K562 (cell line): ENCODE measurements at regions not wholly inside any gene's neighbourhood (a gene's known extent, or its start where the extent isn't known, plus 50 kb on each side); places are given as distances from the start of the nearest gene placed in this dataset.

Experiments
- DPF2 ChIP-seq: fragments of 450-650 bp; IDR thresholded peaks from 2 replicates; pipeline ENCODE4 v1.6.1; 2016
- E2F3 ChIP-seq: fragments of 250-450 bp; sonication (Bioruptor Pico); IDR thresholded peaks from 2 replicates; pipeline ENCODE4 v1.4.0; 2020; ENCODE audit warnings: mild to moderate bottlenecking
- EZH2 ChIP-seq: IDR thresholded peaks from 2 replicates; pipeline ENCODE4 v1.6.1; 2012; ENCODE audit warnings: low read depth, mild to moderate bottlenecking, inconsistent platforms, low read length, borderline replicate concordance
- HDAC8 ChIP-seq: fragments of 450-650 bp; IDR thresholded peaks from 2 replicates; pipeline ENCODE4 v1.6.1; 2016; ENCODE audit warnings: mild to moderate bottlenecking, missing genetic modification characterization, moderate library complexity, missing compliant biosample characterization
- KLF6 ChIP-seq: fragments of 250-450 bp; sonication (Bioruptor Pico); IDR thresholded peaks from 2 replicates; pipeline ENCODE4 v1.4.0; 2020; ENCODE audit warnings: mild to moderate bottlenecking, moderate library complexity, borderline replicate concordance
- MAFK ChIP-seq: IDR thresholded peaks from 2 replicates; pipeline ENCODE4 v1.6.1; 2011; ENCODE audit warnings: low read length, improper control_type of control experiment
- PTRF ChIP-seq: fragments of 450-650 bp; IDR thresholded peaks from 2 replicates; pipeline ENCODE4 v1.6.1; 2016; ENCODE audit warnings: mild to moderate bottlenecking, missing genetic modification characterization, missing compliant biosample characterization
- RAD21 ChIP-seq, 2 experiments: fragments of 250-450 bp in 1 of 2; fragments of 450-650 bp in 1 of 2; sonication (Bioruptor Pico) in 1 of 2; formaldehyde crosslinking in 1 of 2; IDR thresholded peaks in 1 of 2; conservative IDR thresholded peaks in 1 of 2; 2 replicates each; pipeline versions ENCODE4 v1.4.0 to v1.8.0; 2020 to 2022; ENCODE audit warnings: mild to moderate bottlenecking in 2 of 2, moderate library complexity in 1 of 2
- SMC3 ChIP-seq: conservative IDR thresholded peaks from 2 replicates; pipeline ENCODE4 v1.6.1; 2011; ENCODE audit warnings: low read depth, low read length, improper control_type of control experiment; ENCODE audit not compliant: insufficient read depth
- SP2 ChIP-seq: IDR thresholded peaks from 2 replicates; pipeline ENCODE4 v1.6.1; 2011; ENCODE audit warnings: mild to moderate bottlenecking, low read depth, low read length, moderate library complexity; ENCODE audit not compliant: poor library complexity, severe bottlenecking; ENCODE audit errors: extremely low read depth
- STAG1 ChIP-seq: sonication (generic); formaldehyde crosslinking; IDR thresholded peaks from 2 replicates; pipeline ENCODE4 v1.5.0; 2020; ENCODE audit warnings: missing genetic modification reagents, borderline replicate concordance
- TRIM28 ChIP-seq: fragments of 450-650 bp; IDR thresholded peaks from 2 replicates; pipeline ENCODE4 v1.6.1; 2017
- U2AF2 ChIP-seq: fragments of 200-400 bp; formaldehyde crosslinking; optimal IDR thresholded peaks from 2 replicates; pipeline ENCODE3; 2017; ENCODE audit warnings: low read depth, mild to moderate bottlenecking, low read length
- ZFP36 ChIP-seq: fragments of 150-350 bp; IDR thresholded peaks from 2 replicates; pipeline ENCODE4 v1.6.1; 2018; ENCODE audit warnings: low read length, low read depth; ENCODE audit not compliant: partially characterized antibody
- ZKSCAN1 ChIP-seq: fragments of 150-350 bp; IDR thresholded peaks from 2 replicates; pipeline ENCODE4 v1.6.1; 2016; ENCODE audit warnings: low read depth, low read length
- ZNF133 ChIP-seq: fragments of 250-450 bp; sonication (Bioruptor Pico); IDR thresholded peaks from 2 replicates; pipeline ENCODE4 v1.4.0; 2020; ENCODE audit warnings: mild to moderate bottlenecking
- ZNF134 ChIP-seq: fragments of 250-450 bp; sonication (Bioruptor Pico); conservative IDR thresholded peaks from 2 replicates; pipeline ENCODE4 v1.4.0; 2020
- ZNF445 ChIP-seq: fragments of 250-450 bp; sonication (Bioruptor Pico); IDR thresholded peaks from 2 replicates; pipeline ENCODE4 v1.4.0; 2020; ENCODE audit warnings: low read depth, mild to moderate bottlenecking, moderate library complexity
- ZNF507 ChIP-seq: conservative IDR thresholded peaks from 2 replicates; pipeline ENCODE4 v1.6.1; 2017; ENCODE audit warnings: missing genetic modification characterization, missing compliant biosample characterization
- ZNF583 ChIP-seq: fragments of 250-450 bp; sonication (Bioruptor Pico); IDR thresholded peaks from 2 replicates; pipeline ENCODE4 v1.4.0; 2020
- ZNF589 ChIP-seq: fragments of 200-800 bp; sonication (Bioruptor generic); IDR thresholded peaks from 2 replicates; pipeline ENCODE4 v1.6.1; 2016; ENCODE audit warnings: low read depth, missing genetic modification characterization, missing compliant biosample characterization
- TF ChIP-seq, protein P1 (sequence below): fragments of 450-650 bp; IDR thresholded peaks from 2 replicates; pipeline ENCODE4 v1.6.1; 2016; ENCODE audit warnings: low read depth, mild to moderate bottlenecking, moderate library complexity
- TF ChIP-seq, protein P2 (sequence below): fragments of 250-450 bp; sonication (Bioruptor Pico); IDR thresholded peaks from 2 replicates; pipeline ENCODE4 v1.5.1; 2021; ENCODE audit warnings: mild to moderate bottlenecking
- TF ChIP-seq, protein P3 (sequence below), 2 experiments: fragments of 150-350 bp in 1 of 2; IDR thresholded peaks; 2 replicates each; pipeline ENCODE4 v1.6.1; 2012 to 2016; ENCODE audit warnings: low read depth in 2 of 2, low read length in 2 of 2, mild to moderate bottlenecking in 1 of 2, moderate library complexity in 1 of 2

DNA sequence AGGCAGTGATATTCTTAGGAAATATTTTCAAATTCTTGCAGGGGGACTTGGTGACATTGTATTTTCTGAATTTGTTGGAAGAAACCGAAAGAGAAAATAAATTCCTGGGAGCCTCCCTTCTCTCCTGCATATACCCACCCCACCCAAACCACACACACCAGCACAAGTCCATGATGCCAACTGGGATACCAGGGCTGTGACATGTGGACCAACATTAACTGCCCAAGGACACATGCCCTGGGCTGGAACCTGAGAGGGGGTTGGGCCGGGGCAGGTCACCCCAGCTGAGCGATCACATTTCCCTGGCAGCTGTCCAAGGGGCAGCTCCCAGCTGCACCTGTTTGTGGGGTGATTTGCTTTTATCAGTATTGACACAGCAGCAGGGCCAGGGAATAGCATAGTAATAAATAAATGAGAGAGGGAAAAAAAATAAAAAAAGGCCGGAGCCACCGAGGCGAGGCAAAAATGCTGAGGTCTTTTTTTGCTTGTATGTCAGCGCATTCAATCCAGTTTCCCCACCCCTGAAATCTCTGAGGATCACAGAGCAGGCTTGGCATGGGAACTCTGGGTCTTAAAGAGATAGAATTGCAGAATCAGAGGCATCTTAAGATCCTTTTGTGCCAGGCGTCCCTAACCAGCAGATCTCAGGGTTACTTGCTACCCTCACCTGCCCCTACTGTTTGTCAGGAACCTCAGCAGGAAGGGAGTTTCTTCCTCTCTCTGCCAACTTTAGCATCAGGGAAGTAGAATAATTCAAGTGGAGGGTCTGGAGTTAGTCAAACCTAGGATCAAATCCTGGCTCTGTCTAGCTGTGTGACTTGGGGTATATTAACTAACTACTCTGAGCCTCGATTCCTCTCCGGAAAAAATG, 66.5 kb upstream of the PIM1 start (continued):
- no peak for TF ChIP-seq KLF6 (CRISPR knock-in tag)
- TF ChIP-seq, protein P1, sequence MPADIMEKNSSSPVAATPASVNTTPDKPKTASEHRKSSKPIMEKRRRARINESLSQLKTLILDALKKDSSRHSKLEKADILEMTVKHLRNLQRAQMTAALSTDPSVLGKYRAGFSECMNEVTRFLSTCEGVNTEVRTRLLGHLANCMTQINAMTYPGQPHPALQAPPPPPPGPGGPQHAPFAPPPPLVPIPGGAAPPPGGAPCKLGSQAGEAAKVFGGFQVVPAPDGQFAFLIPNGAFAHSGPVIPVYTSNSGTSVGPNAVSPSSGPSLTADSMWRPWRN = peak; percentile 89
- peak; percentile 74 for TF ChIP-seq ZFP36
- peak; percentile 17 to 31; a peak in 2 of 4 replicates for TF ChIP-seq RAD21 (CRISPR knock-in tag; conservative IDR thresholded peaks at IDR 0.05 in 1 of 2, IDR thresholded peaks at IDR 0.05 in 1 of 2)
- TF ChIP-seq ZNF133 (CRISPR knock-in tag) = no peak
- 0 out of 2 replicates have a peak, but pooled peaks have one; percentile 40 for TF ChIP-seq TRIM28
- TF ChIP-seq, protein P2, sequence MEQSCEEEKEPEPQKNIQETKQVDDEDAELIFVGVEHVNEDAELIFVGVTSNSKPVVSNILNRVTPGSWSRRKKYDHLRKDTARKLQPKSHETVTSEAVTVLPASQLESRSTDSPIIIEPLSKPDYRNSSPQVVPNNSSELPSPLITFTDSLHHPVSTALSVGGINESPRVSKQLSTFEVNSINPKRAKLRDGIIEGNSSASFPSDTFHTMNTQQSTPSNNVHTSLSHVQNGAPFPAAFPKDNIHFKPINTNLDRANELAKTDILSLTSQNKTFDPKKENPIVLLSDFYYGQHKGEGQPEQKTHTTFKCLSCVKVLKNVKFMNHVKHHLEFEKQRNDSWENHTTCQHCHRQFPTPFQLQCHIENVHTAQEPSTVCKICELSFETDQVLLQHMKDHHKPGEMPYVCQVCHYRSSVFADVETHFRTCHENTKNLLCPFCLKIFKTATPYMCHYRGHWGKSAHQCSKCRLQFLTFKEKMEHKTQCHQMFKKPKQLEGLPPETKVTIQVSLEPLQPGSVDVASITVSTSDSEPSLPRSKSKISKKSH (CRISPR knock-in tag) = 0 out of 2 replicates have a peak, but pooled peaks have one; percentile 1
- no peak for TF ChIP-seq EZH2
- TF ChIP-seq HDAC8 (tag) = 0 out of 2 replicates have a peak, but pooled peaks have one; percentile 61
- peak; percentile 90 for TF ChIP-seq ZNF583 (CRISPR knock-in tag)
- no peak for TF ChIP-seq SMC3
- TF ChIP-seq MAFK = no peak; the same call in 1 of the 2 replicates
- no peak for TF ChIP-seq PTRF (tag)
- TF ChIP-seq ZNF445 = no peak
- TF ChIP-seq SP2 = no peak
- peak; percentile 98 for TF ChIP-seq DPF2
- TF ChIP-seq, protein P3, sequence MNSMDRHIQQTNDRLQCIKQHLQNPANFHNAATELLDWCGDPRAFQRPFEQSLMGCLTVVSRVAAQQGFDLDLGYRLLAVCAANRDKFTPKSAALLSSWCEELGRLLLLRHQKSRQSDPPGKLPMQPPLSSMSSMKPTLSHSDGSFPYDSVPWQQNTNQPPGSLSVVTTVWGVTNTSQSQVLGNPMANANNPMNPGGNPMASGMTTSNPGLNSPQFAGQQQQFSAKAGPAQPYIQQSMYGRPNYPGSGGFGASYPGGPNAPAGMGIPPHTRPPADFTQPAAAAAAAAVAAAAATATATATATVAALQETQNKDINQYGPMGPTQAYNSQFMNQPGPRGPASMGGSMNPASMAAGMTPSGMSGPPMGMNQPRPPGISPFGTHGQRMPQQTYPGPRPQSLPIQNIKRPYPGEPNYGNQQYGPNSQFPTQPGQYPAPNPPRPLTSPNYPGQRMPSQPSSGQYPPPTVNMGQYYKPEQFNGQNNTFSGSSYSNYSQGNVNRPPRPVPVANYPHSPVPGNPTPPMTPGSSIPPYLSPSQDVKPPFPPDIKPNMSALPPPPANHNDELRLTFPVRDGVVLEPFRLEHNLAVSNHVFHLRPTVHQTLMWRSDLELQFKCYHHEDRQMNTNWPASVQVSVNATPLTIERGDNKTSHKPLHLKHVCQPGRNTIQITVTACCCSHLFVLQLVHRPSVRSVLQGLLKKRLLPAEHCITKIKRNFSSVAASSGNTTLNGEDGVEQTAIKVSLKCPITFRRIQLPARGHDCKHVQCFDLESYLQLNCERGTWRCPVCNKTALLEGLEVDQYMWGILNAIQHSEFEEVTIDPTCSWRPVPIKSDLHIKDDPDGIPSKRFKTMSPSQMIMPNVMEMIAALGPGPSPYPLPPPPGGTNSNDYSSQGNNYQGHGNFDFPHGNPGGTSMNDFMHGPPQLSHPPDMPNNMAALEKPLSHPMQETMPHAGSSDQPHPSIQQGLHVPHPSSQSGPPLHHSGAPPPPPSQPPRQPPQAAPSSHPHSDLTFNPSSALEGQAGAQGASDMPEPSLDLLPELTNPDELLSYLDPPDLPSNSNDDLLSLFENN (IDR thresholded peaks at IDR 0.05; ENCODE audit: low read depth in 2 of 2, low read length in 2 of 2) = peak in 1 of 2 experiments; percentile 97; a peak in 2 of 4 replicates
- no peak for TF ChIP-seq ZKSCAN1
- TF ChIP-seq E2F3 = 0 out of 2 replicates have a peak, but pooled peaks have one; percentile 52
- no peak for TF ChIP-seq ZNF134 (CRISPR knock-in tag)
- TF ChIP-seq ZNF589 (CRISPR knock-in tag) = peak; percentile 95
- no peak for TF ChIP-seq ZNF507 (tag)
- no peak for TF ChIP-seq STAG1 (CRISPR knock-in tag)
- TF ChIP-seq U2AF2 = no peak
